ENCODE measurements at regions not wholly inside any gene's neighbourhood (a gene's known extent, or its start where the extent isn't known, plus 50 kb on each side); places are given as distances from the start of the nearest gene placed in this dataset.
"Not testable (repeated sequence)": the region's sequence is repeated elsewhere in the genome, so short reads cannot be mapped to it uniquely, and the experiment has no call there.

DNA sequence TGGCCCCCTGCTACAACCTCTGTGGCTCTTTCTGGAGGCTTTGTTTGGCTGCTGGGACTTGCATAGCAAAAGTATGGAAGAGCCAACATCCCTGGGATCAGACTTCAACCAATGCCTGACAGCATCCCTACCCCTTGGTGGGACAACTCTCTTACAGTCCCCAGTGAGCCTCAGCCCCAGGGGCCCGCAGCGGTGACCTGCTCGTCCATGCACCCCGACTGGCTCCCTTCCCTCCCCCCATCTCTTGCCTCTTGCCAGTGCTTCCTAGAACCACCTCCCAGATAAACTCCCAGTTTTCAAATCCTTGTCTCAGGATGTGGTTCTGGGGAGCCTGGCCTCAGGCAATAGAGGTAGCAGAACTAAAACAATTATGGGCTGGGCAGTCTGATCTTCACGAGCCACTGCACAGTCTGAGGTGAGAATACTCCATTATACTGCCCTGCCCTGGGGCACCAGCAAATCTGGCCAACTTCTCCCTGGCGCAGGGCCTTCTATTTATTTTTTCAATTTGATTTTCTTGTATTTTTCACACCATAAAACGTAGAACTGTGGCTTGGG is 86.6 kb upstream of the BRD7 start:
- intact Hi-C loops (cut with DNase I), result no loop called here

DNA sequence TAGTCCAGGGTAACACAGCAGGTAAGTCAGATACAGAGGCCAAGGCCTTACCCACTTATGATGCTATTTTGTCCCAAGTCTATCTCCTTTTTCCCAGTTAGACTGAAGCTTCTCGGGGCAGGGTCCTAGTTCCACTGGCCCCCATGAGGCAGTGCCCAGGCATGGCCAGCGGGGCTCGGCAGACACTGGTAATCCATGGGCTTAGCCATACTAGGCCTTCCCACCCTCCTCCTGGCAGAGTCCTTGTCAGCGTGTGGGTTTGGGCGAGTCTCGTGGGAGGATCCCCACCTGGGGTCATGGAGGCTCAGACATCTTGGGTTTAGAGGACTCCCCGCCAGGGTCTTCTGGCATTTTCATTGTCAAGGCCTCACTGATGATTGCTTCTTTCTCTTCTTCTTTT is 84.7 kb upstream of the BRD7 start:
- no peak for DNase-seq (ENCODE audit: low spot score)
- intact Hi-C loops (cut with DNase I), result no loop called here

More for the DNA sequence above, 86.6 kb upstream of the BRD7 start:
- no peak for DNase-seq (ENCODE audit: low spot score)

DNA sequence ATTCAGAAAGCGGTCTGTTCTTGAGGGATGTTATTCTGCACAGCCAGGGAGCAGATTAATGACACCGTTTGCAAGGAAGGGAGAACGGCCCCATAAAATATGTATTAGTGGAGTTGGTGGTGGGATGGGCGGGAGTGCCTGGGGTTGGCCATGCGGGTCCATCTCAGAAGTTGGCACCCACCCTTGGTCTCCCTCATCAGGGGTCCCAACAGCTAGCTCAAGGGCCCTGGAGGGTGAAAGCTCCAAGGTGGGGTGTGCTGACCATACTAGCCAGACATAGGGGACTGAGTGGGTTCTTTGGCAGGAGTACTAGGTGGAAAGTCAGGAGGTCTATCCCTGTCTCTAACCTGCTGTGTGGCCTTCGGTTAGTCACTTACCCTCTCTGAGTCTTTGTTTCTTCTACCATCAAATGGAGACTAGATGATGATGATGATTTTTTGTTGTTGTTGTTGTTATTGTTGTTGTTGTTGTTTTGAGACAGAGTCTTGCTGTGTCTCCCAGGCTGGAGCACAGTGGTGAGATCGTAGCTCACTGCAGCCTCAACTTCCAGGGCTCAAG is 83.2 kb upstream of the BRD7 start:
- intact Hi-C loops (cut with DNase I), result no loop called here
- no peak for DNase-seq (ENCODE audit: low spot score)

DNA sequence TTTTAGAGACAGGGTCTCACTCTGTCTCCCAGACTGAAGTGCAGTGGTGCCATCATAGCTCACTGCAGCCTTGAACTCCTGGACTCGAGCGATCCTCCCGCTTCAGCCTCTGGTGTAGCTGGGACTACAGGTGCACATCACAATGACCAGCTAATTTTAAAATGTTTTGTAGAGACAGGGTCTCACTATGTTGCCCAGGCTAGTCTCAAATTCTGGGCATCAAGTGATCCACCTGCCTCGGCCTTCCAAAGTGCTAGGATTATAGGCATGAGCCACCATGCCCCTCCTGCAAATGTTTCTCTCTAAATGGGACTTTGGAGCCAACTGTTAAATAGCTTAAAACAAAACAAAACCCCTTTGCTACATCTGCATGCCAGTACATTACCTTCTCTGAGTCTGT is 82.2 kb upstream of the BRD7 start:
- intact Hi-C loops (cut with DNase I), result no loop called here
- no peak for DNase-seq (ENCODE audit: low spot score)

DNA sequence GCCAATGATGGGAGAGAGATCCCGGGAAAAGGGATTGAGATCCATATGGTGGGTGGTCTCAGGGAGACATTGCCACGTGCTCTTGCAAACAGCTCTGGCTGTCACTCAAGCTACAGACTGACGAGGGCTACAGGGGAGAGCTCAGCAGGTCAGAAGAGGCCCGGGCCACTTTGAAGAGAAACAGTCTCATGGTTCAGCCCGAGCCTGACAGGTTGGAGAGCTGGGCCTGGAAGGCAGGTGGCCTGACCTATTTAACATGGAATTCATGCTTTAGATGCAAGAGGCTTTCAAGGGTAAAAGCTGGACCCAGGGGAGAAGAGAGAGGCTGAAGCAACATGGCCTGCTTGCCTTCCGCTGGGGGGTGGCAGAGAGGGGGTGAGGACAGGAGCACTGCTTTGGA is 81.0 kb upstream of the BRD7 start:
- DNase-seq (ENCODE audit: low spot score), result no peak
- intact Hi-C loops (cut with DNase I), result no loop called here

DNA sequence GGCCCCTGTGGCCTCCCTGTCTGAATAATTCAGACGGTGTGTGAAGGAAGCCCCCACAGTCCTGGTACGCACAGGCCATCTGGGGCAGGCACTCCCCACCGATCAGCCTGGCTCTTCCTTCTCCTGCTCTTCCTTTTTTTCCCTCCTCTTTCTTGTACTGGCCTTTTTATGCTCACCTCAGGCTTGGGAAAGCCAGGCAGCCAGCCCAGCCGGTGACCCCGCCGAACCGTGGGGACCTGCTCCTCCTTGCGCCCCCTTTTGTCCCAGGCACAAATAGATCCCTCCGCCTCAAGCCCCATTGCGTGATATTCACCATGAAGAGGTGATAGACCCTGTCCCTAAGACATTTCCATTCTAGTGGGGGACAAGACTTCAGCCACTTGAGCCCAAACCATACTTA is 80.2 kb upstream of the BRD7 start:
- DNase-seq (ENCODE audit: low spot score), result no peak
- intact Hi-C loops (cut with DNase I), result no loop called here

DNA sequence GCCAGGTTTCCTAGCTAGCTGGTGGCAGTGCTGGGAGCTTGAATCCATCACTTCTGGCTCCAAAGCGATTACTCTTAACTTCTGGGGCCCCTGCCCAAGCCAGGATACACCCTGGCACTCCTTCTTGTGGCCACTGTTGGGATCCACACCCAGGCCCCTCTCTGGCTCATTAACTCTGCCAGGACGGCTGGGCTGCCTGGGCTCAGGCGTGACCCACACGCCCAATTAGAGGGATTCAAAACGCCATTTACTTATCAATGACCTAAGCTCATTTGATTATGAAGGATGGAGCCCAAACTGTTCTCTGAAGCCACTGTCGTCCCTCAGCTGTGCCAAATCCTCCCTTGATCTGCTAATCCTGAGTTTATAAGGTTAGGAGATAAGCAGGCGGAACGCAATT is 79.7 kb upstream of the BRD7 start:
- DNase-seq (ENCODE audit: low spot score), result no peak
- intact Hi-C loops (cut with DNase I), result no loop called here

DNA sequence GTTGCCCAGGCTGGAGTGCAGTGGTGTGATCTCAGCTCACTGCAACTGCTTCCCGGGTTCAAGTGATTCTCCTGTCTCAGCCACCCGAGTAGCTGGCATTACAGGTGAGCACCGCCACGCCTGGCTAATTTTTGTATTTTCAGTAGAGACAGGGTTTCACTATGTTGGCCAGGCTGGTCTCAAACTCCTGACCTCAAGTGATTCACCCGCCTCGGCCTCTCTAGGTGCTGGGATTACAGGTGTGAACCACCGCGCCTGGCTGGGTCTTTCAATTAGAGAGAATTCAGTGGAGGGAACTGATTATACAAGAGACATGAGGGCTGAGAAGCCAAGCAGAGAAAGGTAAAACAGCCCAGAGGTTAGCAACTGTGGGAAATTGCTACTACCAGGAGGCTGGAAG is 78.6 kb upstream of the BRD7 start:
- intact Hi-C loops (cut with DNase I), result not testable (repeated sequence)
- DNase-seq (ENCODE audit: low spot score), result peak; percentile 71

DNA sequence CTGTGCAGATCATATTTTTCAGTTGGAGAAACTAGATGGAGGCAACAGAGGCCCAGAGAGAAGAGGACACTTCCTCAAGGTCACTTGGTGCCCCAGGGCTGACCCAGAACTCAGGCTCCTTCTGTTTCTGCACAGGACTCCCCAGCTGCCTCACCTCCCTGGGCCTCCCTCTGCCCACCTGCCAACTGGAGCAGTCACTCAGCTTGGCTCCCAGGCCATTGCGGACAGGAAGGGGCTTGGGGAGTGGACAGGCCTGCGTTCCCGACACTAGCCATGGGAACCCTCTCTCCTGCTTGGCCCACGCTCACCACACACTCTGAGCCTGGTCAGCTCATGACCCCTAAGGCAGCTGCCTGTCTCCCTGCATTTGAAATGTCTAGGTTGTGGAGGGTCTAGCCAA is 78.1 kb upstream of the BRD7 start:
- intact Hi-C loops (cut with DNase I), result no loop called here
- DNase-seq (ENCODE audit: low spot score), result peak; percentile 73

DNA sequence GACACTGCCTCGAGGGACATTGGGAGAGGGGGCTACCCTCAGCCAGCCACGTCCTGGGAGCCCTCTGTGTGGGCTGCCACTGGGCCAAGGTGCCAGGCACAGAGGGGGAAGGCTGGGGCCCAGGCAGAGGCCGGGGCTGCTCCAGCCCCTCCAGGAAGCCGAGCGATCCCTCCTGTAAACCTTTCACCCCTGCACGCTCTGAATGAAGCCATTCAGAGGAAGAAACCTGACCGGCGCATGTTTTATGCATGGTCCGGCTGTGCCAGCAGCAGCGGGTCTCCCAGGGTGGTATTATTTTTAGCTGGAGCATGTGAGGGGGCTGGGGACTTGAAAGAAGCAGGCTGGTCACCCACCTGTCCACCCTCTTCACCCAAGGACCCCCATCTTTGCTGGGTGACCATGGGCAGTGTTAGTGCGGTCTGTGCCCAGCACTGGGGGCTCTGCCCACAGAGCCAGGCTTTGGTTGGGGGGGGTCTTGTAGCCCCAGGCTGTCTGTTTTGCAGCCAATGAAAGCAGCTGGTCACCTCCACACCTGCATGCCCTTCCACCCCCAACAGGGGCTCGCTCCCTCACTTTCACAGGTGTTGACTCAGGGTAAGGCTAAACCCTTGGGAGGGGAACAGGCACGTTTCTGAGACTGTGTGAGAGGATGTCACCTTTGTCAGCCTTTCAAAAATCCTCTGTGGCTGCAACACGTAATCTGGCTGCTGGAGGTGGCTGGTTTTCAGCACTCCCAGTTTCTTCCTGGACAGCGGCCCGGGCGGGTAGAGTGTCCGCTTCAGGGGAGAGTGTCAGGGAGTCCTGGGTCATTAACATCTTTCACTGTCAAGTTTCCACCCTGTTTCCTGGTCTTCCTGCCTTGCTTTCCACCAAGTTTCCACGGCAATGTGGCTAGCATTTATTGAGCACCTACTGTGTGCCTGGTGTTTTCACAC is 77.1 kb upstream of the BRD7 start:
- intact Hi-C loops (cut with DNase I), result no loop called here
- peak; percentile 33 for DNase-seq (ENCODE audit: low spot score)

DNA sequence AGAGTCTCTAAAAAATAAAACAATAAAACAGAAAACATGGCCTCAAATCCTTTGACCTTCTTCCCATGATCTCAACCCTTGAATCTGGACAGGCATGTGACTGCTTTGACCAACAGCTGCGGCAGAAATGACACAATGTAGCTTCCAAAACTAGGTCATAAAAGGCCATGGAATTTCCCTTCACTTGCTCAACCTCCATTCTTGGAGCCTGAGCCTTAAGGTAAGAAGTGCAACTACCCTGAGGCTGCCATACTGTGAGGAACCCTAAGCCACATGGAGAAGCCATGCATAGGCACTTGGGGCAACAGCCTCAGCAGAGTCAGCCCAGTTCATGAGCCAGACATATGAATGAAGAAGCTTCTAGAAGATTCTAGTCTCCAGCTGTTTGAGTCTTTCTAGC is 75.7 kb upstream of the BRD7 start:
- intact Hi-C loops (cut with DNase I), result no loop called here
- DNase-seq (ENCODE audit: low spot score), result no peak

DNA sequence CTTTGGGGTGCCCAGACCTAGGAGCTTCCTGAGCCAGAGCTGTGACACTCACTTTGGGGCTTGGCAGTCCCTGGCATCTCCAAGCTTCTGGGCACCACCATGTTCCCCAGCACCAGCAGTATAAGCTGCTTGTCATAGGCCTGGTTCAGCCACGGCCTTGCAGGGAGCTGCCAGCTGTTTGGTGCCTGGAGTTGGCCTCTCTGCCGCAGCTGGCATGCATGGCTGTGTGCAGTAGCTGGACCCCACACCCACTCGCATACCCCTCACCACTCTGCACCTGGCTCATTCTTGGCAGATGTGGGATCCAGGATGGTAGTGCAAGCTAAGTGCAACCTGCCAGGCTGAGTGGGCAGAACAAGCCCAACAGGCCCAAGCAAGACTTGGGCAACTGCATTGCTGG is 73.4 kb upstream of the BRD7 start:
- DNase-seq (ENCODE audit: low spot score), result no peak
- intact Hi-C loops (cut with DNase I), result no loop called here

DNA sequence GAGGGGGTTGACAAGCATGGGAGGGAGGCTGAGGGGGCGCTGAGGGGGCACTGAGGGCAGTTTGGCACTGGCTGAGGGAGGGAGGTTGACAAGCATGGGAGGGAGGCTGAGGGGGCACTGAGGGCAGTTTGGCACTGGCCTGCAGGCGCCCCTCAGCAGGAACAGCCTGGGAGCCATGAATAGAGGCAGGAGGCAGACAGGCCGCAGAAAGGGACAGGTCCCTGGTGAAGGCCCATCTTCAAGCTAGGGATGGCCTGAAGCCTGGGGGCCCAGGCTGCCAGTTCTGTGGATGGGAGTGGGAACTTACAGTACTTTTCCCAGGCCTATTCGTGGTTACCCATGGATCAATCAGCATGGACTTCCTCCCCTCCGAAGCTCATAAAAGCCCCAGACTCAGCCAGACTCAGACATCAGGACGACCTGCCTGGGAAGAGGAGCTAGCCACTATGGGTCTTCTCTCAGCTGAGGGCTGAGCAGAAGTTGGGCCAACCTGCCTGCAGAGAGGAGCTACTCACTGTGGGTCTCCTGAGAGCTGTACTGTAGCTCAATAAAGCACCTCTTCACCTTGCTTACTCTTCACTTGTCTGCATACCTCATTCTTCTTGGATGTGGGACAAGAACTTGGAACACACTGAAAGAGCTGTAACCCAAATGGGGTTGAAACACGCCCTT is 72.8 kb upstream of the BRD7 start:
- intact Hi-C loops (cut with DNase I), result no loop called here

DNA sequence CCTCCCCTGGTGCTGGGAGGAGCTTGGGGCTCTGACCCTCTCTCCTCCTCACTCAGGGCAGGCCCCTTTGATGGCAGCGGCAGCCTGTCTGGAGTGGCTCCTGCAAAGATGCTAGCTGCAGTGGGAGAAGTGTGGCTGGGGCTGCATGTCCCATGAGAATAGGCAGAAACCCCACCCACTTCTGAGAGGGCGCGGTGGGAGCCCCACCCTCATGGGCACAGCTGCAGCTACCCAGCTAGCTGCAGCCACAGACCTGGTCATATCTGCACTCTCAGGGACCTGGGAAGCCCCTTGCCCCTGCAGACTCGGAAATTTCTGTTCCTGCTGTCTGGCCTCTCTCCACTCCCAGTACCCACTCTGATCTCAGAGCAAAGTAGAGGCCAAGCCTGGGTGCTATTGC is 72.2 kb upstream of the BRD7 start:
- intact Hi-C loops (cut with DNase I), result no loop called here
- DNase-seq (ENCODE audit: low spot score), result no peak

More for the DNA sequence above, 72.8 kb upstream of the BRD7 start:
- DNase-seq (ENCODE audit: low spot score), result no peak

DNA sequence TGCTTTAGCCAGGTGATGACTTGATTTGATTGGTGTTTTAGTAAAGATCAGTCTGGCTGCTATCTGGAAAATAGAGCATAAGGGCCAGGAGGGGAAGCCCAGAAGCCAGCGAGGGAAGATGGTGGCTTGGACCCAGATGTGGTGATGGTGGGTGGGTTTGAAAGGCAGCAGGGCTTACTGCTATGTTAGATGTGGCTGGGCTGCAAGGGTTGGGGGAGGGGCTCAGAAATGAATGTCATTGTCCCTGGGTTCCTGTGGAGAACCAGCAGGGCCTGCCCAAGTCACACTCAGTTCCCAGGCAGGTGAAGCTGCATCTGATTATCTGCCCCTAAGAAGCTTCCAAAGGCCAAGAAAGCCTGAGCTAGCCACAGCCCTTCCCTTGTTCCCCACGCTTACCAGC is 71.7 kb upstream of the BRD7 start:
- intact Hi-C loops (cut with DNase I), result no loop called here

DNA sequence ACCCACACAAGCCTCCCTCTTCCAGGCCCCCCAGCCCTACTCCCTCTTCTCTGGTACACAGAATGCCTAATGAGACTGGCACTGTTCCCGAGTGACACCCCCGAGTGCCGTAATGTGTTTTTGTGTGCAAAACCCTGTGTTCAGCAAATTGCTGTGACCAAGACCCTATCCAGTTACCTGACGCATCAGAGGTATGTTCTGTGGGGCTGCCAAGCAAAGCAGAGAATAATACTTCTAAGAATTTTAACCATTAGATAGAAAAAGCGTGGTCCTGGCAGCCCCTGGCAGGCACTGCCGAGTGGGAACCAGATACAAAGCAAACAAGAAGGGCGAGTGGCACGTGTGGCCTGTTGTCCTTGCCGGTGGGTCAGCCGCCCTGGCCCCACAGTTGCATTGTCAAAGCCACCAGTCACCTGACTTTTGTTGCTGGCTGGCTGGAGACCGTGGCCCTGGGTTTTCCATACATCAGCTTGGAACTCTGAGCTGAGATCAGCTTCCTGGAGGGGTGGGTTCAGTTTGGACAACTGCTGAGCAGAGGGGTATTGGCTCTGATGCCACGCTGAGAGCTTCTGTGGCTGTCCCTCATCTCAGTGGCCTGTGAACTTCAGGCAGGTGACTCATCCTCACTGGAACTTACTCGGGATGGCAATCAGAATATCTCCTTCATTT is 69.1 kb upstream of the BRD7 start:
- no peak for DNase-seq (ENCODE audit: low spot score)
- intact Hi-C loops (cut with DNase I), result no loop called here

More for the DNA sequence above, 71.7 kb upstream of the BRD7 start:
- no peak for DNase-seq (ENCODE audit: low spot score)

DNA sequence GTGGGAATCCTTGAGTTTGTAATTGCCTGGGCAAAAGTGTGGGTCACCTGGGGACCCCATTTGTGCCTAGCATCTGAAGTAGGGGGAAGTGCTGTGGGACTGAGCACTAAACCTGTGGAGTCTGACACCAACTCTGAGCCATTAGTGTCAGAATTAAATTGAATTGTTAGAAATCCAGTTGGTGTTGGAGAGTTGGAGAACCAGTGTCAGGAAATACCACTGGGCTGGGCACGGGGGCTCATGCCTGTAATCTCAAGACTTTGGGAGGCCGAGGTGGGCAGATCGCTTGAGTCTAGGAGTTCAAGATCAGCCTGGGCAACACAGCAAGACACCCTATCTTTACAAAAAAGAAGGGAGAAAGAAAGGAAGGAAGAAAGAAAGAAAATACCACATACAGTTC is 67.5 kb upstream of the BRD7 start:
- no peak for DNase-seq (ENCODE audit: low spot score)
- intact Hi-C loops (cut with DNase I), result no loop called here

DNA sequence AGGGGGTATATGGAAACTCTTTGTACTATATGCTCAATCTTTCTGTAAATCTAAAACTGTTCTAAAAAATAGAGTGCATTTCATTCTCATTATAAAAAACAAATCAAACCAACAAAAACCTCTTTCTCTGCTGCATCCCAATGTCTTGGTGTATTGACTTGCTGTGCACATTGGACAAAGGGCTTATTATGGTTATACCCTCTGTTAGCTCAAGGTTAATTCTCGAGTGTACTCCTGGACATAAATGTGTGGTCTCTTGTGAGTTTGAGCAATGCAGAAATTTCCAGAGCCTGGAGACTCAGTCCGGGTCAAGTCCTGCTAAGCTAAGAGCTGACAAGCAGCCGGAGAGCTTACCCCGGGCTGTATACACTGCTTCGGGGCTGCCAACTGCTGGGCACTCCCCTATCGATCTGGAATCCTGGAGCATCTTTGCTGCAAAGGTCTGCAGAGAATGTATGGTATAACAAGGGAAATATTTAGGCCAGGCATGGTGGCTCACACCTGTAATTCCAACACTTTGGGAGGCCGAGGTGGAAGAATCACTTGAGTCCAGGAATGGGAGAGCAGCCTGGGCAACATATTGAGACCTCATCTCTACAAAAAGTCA is 66.2 kb upstream of the BRD7 start:
- DNase-seq (ENCODE audit: low spot score), result no peak
- intact Hi-C loops (cut with DNase I), result no loop called here

DNA sequence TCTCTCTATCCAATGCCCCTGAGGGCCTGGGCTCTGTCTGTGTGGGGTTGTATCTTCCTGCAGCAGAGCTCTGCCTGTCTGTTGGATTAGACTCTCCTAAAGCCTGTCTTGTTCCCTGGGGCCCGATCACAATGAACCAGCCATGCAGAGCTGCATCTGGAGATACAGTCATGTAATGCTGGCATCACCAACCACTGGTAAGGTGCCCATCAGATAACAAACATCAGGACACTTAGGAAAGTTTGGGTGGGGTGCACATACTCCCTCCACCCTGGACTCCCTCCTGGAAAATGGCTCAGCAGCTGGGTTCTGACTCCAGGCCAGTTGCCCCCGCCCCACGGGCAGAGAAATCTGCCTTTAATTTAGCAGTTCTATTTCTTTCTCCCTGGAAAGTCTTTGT is 61.3 kb upstream of the BRD7 start:
- intact Hi-C loops (cut with DNase I), result no loop called here
- DNase-seq (ENCODE audit: low spot score), result no peak

DNA sequence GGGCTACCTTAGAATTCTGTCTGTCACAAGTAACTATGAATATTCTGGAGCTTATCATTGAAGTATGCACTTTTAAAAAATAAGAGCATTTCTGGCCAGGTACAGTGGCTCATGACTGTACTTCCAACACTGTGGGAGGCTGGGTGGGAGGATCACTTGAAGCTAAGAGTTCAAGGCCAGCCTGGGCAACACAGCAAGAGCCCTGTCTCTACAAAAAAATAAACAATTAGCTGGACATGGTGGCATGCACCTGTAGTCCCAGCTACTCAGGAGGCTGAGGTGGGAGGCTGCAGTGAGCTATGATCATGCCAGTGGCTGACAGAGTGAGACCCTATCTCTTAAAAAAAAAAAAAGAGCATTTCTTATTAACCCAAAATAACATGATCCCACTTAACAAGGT is 60.0 kb upstream of the BRD7 start:
- intact Hi-C loops (cut with DNase I), result no loop called here
- DNase-seq (ENCODE audit: low spot score), result no peak
